Gastroesophageal sphincter (tissue), 4 donors: ENCODE measurements at regions not wholly inside any gene's neighbourhood (a gene's known extent, or its start where the extent isn't known, plus 50 kb on each side); places are given as distances from the start of the nearest gene placed in this dataset.
"Not testable (repeated sequence)": the region's sequence is repeated elsewhere in the genome, so short reads cannot be mapped to it uniquely, and the experiment has no call there.

Source experiments
- ATAC-seq: fragments of 150-250 bp; one replicate; pipeline ENCODE4 v1.9.1; 2016; ENCODE audit warnings: mild to moderate bottlenecking, moderate library complexity
- H3K27ac ChIP-seq, 4 donors: fragments of 200-600 bp; sonication (generic) in 3 of 4; 1 replicate in 3 of 4; 2 replicates in 1 of 4; pipeline ENCODE4 v1.5.1; 2016 to 2019
- H3K27me3 ChIP-seq: fragments of 200-600 bp; sonication (generic); one replicate; pipeline ENCODE4 v1.5.1; 2019
- H3K36me3 ChIP-seq, 2 donors: fragments of 200-600 bp; sonication (generic); one replicate each; pipeline ENCODE4 v1.5.1; 2019; ENCODE audit warnings: control low read depth in 1 of 2
- H3K4me1 ChIP-seq, 3 donors: fragments of 200-600 bp; sonication (generic); 1 replicate in 2 of 3; 2 replicates in 1 of 3; pipeline ENCODE4 v1.5.1; 2016 to 2019; ENCODE audit warnings: control low read depth in 2 of 3
- H3K4me3 ChIP-seq, 2 donors: fragments of 200-600 bp; sonication (generic); one replicate each; pipeline ENCODE4 v1.5.1; 2019; ENCODE audit warnings: mild to moderate bottlenecking in 1 of 2, moderate library complexity in 1 of 2
- H3K9me3 ChIP-seq, 3 donors: fragments of 200-600 bp; sonication (generic); one replicate each; pipeline ENCODE4 v1.5.1; 2017 to 2019; ENCODE audit warnings: control low read depth in 2 of 3
- EP300 ChIP-seq: sonication (generic); formaldehyde crosslinking; IDR thresholded peaks from one replicate; pipeline ENCODE4 v1.6.1; 2017; ENCODE audit warnings: antibody characterized with exemption, mild to moderate bottlenecking
- POLR2A ChIP-seq, 2 donors: fragments of 450-650 bp; IDR thresholded peaks; one replicate each; pipeline ENCODE4 v1.6.1; 2017; ENCODE audit warnings: antibody characterized with exemption in 2 of 2, mild to moderate bottlenecking in 2 of 2, moderate library complexity in 1 of 2
- POLR2AphosphoS5 ChIP-seq: sonication (generic); formaldehyde crosslinking; IDR thresholded peaks from one replicate; pipeline ENCODE4 v1.6.1; 2017; ENCODE audit warnings: antibody characterized with exemption
- WGBS, 2 donors: methylation state at CpG; one replicate each; pipeline ENCODE4 v1.1.5; 2018; ENCODE audit warnings: low coverage in 1 of 2; 5-methylcytosine and 5-hydroxymethylcytosine counted together
- TF ChIP-seq, protein P1 (sequence below), 4 experiments: fragments of 200-600 bp in 2 of 4; fragments of 450-650 bp in 2 of 4; sonication (generic) in 1 of 4; IDR thresholded peaks; one replicate each; pipeline ENCODE4 v1.5.1; 2017 to 2019; ENCODE audit warnings: antibody characterized with exemption in 4 of 4, mild to moderate bottlenecking in 2 of 4, moderate library complexity in 2 of 4

- Histone ChIP-seq H3K27me3 (no peaks in the 10 kb centered on the region), H3K9me3 (no peaks in the 10 kb centered on the region), H3K4me1 (peaks cover 0 to 14% (median 5%) of the 10 kb centered on the region in 3 donors), H3K36me3 (no peaks in the 10 kb centered on the region), H3K27ac (no peak overlapping the region), H3K4me3 (no peak overlapping the region)
- 59 to 61% methylated on average over 2 to 3 of the region's 3 CpGs for whole genome bisulfite sequencing, 2 donors
- ATAC-seq = no peak
- TF ChIP-seq POLR2AphosphoS5 = no peak
- TF ChIP-seq EP300 = no peak
- no peak for TF ChIP-seq POLR2A (IDR thresholded peaks at IDR 0.05)
- TF ChIP-seq, protein P1, sequence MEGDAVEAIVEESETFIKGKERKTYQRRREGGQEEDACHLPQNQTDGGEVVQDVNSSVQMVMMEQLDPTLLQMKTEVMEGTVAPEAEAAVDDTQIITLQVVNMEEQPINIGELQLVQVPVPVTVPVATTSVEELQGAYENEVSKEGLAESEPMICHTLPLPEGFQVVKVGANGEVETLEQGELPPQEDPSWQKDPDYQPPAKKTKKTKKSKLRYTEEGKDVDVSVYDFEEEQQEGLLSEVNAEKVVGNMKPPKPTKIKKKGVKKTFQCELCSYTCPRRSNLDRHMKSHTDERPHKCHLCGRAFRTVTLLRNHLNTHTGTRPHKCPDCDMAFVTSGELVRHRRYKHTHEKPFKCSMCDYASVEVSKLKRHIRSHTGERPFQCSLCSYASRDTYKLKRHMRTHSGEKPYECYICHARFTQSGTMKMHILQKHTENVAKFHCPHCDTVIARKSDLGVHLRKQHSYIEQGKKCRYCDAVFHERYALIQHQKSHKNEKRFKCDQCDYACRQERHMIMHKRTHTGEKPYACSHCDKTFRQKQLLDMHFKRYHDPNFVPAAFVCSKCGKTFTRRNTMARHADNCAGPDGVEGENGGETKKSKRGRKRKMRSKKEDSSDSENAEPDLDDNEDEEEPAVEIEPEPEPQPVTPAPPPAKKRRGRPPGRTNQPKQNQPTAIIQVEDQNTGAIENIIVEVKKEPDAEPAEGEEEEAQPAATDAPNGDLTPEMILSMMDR (IDR thresholded peaks at IDR 0.05) = no peak
These were observed 89.0 kb upstream of the SHISA3 start for GRCh38 chr4:42308247-42308646.

DNA sequence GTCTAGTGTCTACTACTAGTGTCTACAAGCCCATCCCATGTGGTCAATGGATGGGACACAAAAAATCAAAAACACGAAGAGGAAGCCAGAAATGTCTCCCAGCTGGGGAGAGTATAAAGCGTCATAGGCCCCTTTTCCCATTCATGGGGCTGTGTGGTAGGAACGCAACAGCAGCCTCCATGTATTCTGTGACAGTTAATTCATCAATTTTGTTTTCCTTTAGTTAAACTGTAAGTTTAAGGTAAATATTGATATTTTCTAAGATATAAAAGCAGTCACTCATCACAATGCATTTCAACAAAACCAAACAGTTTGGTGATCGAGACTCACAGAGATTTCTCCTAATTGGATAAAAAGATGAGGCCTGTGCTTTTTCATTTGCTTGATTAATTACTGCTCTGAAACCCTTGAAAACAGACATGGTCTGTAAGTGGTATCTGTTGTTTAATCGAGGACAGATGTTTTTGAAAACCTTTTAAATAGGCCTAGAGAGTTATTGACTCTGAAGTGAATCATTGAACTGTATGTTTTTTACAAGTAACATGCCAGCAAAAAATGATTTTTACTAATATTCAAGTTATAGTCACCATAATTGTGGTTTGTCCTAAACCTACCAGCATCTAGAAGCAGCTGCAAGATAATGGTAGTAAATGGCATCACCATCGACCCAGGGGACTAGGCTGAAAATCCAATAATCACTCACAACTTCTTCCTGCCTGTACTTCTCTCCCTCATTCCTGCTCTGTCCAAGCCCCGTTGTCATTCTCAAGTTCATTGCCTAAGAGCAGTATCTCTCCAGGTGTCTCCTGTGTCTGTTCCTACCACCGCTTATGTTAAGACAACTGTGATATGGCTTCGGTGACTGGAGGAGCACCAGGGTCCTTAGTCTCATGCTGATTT lies 87.7 kb upstream of the SHISA3 start:
- ATAC-seq = no peak
- TF ChIP-seq, protein P1 (IDR thresholded peaks at IDR 0.05) = no peak
- TF ChIP-seq EP300 (no peak), POLR2AphosphoS5 (no peak), POLR2A (IDR thresholded peaks at IDR 0.05) (no peak)
- H3K9me3 ChIP-seq = peaks cover 0 to 3% (median 0%) of the 10 kb centered on the region in 3 donors
- peaks cover 4% of the 10 kb centered on the region for H3K27me3 ChIP-seq
- no peaks in the 10 kb centered on the region for H3K36me3 ChIP-seq
- WGBS, 2 donors = 38 to 56% methylated on average over 7 to 9 of the region's 9 CpGs
- H3K27ac ChIP-seq = no peak overlapping the region
- H3K4me1 ChIP-seq = peaks cover 0 to 14% (median 5%) of the 10 kb centered on the region in 3 donors
- no peak overlapping the region for H3K4me3 ChIP-seq

GRCh38 chr4:42310358-42310757 lies 86.9 kb upstream of the SHISA3 start:
- no peak overlapping the region for H3K4me3 ChIP-seq
- WGBS, 2 donors = 59 to 69% methylated on average over 3 to 5 of the region's 5 CpGs
- no peak for ATAC-seq
- peaks cover 0 to 14% (median 5%) of the 10 kb centered on the region in 3 donors for H3K4me1 ChIP-seq
- peaks cover 0 to 3% (median 0%) of the 10 kb centered on the region in 3 donors for H3K9me3 ChIP-seq
- no peak overlapping the region for H3K27ac ChIP-seq
- no peaks in the 10 kb centered on the region for H3K36me3 ChIP-seq
- H3K27me3 ChIP-seq = peaks cover 9% of the 10 kb centered on the region
- no peak for TF ChIP-seq POLR2A (IDR thresholded peaks at IDR 0.05)
- TF ChIP-seq POLR2AphosphoS5 = no peak
- TF ChIP-seq, protein P1 (IDR thresholded peaks at IDR 0.05) = no peak
- no peak for TF ChIP-seq EP300

DNA sequence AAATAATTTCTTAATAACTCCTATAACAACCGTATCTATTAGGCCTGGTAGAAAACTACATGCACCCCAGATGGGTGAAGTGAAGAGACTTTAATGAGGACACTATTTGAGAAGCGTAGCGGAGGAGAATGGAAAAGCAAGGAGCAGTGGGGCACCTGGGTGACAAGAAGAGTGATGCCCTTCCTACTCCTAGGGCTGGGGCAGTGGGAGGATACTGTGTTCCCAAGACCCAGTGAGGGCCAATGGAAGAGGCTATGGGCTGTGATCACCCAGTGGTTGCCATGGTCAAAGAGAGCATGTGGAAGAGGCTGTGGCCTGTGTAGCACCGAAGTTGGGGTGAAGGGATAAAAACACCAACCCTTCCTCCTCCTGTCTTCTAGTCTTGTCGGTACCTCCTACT lies 86.5 kb upstream of the SHISA3 start:
- ATAC-seq = no peak
- Histone ChIP-seq H3K4me3 (no peak overlapping the region), H3K4me1 (peaks cover 0 to 12% (median 5%) of the 10 kb centered on the region in 3 donors), H3K36me3 (no peaks in the 10 kb centered on the region), H3K27me3 (peaks cover 10% of the 10 kb centered on the region), H3K9me3 (peaks cover 0 to 3% (median 0%) of the 10 kb centered on the region in 3 donors), H3K27ac (no peak overlapping the region)
- WGBS, 2 donors = 93 to 94% methylated on average over 2 to 5 of the region's 5 CpGs
- TF ChIP-seq POLR2AphosphoS5 (no peak), EP300 (no peak), POLR2A (IDR thresholded peaks at IDR 0.05) (no peak)
- TF ChIP-seq, protein P1 (IDR thresholded peaks at IDR 0.05) = no peak

DNA sequence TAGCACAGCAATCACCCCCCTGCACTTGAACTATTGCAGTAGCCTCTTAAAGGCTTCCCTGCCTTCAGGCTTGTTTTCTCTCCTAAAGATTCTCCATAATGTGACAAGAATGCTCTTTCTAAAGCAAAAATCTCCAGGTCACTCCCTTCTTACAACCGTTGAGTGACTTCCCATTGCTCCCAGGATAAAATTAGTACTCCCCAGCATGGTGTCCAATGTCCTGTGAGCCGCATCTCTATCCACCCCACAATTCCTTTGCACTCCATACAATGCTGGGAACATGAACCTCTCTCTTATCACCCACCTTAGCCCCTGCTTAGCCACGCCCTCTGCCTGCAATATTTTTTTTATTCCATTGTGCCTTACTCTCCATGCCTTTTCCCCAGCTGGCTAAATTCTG lies 85.7 kb upstream of the SHISA3 start:
- no peak for ATAC-seq
- no peak overlapping the region for H3K27ac ChIP-seq
- H3K4me3 ChIP-seq = no peak overlapping the region
- H3K9me3 ChIP-seq = peaks cover 0 to 3% (median 0%) of the 10 kb centered on the region in 3 donors
- peaks cover 0 to 4% (median 4%) of the 10 kb centered on the region in 3 donors for H3K4me1 ChIP-seq
- no peaks in the 10 kb centered on the region for H3K36me3 ChIP-seq
- 80 to 85% methylated on average over 3 of the region's 3 CpGs for WGBS, 2 donors
- peaks cover 10% of the 10 kb centered on the region for H3K27me3 ChIP-seq
- no peak for TF ChIP-seq POLR2A (IDR thresholded peaks at IDR 0.05)
- no peak for TF ChIP-seq EP300
- TF ChIP-seq, protein P1 (IDR thresholded peaks at IDR 0.05) = no peak
- TF ChIP-seq POLR2AphosphoS5 = no peak

DNA sequence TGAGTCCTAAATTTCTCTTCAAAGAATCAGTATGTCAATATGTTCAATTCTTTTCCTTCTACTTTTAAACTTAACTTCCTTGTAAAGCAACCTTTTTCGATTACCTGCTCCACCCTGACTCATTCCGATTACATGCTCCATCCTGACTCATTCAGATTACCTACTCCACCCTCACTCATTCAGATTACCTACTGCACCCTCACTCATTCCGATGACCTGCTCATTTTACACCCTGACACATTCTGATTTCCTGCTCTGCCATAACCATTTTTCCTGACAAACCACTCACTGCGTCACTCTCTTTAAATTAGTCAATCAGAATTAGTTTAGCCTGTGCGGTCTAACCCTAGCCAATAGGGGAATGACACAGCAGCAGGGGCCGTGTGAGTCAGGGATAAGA lies 83.9 kb upstream of the SHISA3 start:
- not testable (repeated sequence) for H3K9me3 ChIP-seq, H3K27ac ChIP-seq, H3K4me1 ChIP-seq, H3K4me3 ChIP-seq, ATAC-seq, H3K36me3 ChIP-seq
- H3K27me3 ChIP-seq = peaks cover 10% of the 10 kb centered on the region
- 91 to 96% methylated on average over 6 of the region's 6 CpGs for WGBS, 2 donors
